ENCODE measurements at regions not wholly inside any gene's neighbourhood (a gene's known extent, or its start where the extent isn't known, plus 50 kb on each side); places are given as distances from the start of the nearest gene placed in this dataset.

DNA sequence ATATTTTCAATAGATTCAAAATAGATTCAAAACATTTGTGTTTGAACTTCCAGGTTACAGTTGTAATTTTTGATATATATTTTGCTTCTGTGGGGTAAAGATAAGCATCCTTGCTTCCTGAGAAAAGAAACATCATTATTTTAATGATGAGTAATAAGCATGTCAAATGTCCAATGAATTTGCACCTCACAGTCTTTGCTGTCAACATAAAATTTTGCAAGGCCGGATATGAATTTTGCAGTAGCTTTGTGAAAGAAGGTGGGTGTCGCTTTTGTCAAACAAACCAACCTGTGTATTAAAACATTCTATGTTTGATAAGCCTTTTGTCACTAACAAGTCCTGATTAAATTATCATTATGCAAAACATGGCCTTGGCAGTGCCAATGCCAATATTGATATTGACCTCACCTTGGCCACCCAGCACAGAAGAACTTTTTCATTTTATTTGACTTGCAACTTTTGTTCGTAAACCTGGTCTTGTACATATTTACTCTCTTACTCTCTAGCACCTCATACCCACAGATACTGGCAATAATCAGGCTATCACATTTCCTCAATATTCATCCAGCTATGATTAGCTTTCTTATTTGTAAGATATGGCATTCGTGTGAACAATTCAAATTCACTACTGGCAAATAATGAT is 645.0 kb upstream of the KLF4 start:
- TF ChIP-seq CTCF (IDR thresholded peaks at IDR 0.05), result no peak
- no peak for TF ChIP-seq POLR2A (IDR thresholded peaks at IDR 0.05)

Data from vagina (tissue), 2 donors.